ENCODE measurements at regions not wholly inside any gene's neighbourhood (a gene's known extent, or its start where the extent isn't known, plus 50 kb on each side); places are given as distances from the start of the nearest gene placed in this dataset.

- DNase-seq (ENCODE audit: low spot score) = peak; percentile 9
Measured at GRCh38 chr9:118059484-118060278, 355.5 kb downstream of the TLR4 start.

- no peak for DNase-seq (ENCODE audit: low spot score)
Measured at GRCh38 chr9:118083161-118083560, 379.0 kb downstream of the TLR4 start.

DNA sequence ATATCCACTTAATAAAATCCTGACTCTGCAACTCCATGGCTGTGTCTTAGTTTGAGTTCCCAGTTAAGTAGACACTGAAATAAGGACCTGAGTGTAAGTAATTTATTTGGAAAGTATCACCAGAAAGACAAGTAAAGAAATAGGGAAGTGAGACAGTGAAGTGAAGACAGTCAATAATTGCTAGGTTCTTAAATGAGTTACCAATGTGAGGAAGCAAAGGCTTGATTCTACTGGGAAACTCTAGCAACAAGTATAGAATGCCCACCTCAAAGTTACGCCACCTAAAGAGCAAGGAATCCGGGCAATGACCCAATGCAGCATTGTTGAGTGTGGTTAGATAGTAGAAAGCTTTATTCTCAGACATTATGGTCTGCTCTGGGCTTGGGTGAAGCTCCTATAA lies 383.9 kb downstream of the TLR4 start:
- no peak for DNase-seq (ENCODE audit: low spot score)

DNA sequence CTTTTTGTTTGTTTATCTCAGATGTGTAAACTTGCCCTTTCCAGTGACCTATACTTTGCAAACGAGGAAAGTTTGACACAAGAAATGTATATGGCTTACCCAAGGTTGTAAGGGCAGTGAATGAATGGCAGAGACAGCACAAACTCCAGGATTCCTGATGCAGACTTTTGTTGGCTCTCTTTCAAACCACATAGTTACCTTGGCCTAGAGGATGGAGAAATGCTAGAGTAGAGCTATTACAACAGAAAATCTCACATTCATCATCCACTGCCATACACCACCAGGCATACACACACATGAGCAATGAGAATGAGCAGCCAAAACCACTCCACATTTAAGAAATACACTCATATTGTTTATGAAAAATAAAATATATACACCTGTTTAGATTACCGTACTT lies 387.0 kb downstream of the TLR4 start:
- DNase-seq (ENCODE audit: low spot score) = no peak

DNA sequence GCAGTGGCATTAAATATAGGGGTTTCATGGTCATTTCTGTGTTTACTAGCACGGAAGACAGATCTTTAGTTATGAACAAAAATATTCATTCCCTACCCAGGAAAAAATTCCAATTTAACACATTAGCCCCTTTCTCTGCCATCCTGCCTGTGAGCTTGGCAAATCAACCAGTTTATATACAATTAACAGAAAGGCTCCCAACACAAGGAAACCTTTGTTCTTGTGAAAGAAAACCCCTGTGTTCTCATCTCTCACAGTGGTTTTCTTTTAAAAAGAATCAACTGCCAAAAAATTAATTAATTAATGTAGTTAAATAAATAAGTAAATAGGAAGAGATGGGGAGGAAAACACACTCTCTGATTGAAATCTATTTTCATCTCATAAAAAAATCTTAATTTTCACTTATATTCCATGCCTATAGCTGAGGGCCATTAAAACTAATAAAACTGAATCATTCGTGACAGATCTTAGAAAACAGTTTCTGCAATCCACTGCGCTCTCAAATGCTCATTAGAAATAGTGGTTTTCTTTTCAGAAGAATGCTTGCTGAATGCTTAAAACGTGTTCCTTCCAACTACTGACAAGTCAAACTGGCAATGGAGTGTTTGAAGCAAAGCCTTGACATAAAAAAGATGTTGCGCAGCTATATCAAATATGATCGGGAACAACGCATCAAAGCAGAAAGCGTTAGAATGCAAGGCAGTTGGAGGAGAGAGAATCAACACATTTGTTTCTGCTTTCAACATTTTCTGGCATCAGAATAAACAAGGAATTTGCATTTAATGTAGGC lies 387.7 kb downstream of the TLR4 start:
- DNase-seq (ENCODE audit: low spot score) = no peak

DNA sequence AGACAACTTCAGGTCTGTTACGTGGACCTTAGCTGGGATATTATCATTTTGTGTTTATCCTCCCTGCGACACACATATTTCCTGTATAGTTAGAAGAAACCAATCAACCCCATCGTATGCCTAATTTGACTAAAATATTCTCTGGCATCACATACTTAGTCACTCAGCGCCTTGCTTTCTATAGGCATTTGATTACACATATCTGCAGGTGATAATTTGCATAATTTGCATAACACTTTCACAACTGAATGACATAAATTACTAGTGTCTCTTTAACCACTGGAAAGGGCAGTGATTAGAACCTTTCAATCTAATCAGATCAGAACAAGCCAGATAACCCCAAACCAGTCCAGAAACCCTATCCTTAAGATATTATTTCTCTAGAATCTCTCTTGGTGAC lies 390.2 kb downstream of the TLR4 start:
- DNase-seq (ENCODE audit: low spot score) = no peak

- DNase-seq (ENCODE audit: low spot score) = no peak
Measured at GRCh38 chr9:118100529-118101419, 396.6 kb downstream of the TLR4 start.

DNA sequence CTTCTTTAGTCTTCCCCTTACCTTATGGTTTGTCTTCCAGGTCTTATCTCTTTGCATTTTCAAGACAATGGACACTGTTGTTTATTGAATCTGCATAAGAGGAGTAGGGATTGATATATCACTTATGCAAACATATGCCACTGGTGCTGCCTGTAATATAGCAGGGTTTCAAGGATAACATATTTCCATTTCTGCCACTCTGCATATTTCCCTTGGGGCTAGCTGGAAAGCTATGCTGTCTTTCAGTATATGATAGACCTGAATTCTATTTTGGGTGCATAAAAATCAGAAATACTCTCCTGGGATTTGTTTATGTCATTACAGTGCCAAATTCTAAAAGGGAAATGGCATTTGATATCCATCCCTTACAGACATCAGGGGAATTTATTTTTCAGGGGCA lies 400.2 kb downstream of the TLR4 start:
- no peak for DNase-seq (ENCODE audit: low spot score)

DNA sequence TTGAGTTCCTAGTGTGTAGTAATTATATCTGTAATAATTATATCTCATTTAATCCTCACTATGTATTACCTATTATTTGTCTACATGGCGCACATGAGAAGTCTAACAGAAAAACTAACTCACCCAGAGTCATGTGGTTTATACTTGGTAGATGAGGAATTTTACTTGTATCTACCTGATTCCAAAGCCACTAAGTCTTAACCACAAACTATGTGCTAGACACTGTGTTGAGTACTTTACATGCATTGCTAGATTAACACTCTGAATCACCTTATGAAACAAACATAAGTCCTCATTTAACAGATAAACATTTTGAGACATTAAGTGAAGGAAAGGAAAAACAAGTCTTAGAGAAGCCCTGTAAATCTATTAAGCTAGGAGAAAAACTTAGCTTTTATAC lies 404.8 kb downstream of the TLR4 start:
- no peak for DNase-seq (ENCODE audit: low spot score)

DNA sequence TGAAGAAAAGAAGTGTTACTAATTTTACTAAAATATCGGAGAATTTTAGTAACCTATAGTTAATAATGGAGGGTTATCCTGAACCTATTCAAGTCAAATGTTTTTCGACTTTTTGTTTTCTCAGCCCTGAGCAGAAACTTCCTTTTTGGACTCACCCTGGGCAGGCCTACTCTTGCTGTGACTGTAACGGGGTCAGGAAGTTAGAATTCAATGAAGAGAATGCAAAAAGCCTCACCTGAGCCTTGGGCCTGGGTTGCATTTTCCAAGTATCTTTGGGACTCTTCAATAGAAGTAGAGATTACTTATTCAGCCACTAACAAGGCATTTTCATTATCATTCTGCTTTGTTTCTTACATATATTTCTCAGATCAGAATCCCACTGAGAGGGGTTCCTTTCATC lies 405.3 kb downstream of the TLR4 start:
- no peak for DNase-seq (ENCODE audit: low spot score)

DNA sequence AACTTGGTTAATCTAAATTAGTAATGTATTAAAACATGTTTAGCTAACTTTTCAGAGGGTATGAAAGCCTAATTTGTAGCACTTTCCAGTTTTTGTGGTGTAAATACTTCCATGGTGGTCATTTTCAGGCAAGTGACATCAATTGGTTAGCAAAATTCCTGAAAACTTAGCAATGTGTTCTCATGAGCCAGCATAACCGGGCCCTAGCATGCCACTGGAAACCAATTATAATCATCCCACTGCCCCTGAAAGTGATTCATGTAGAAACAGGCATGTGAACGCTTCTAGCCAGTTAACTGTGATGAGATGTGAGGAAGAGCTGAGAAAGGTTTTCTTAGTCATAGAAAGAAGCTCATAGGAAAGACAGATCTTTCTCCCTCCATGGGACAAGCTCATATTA lies 417.2 kb downstream of the TLR4 start:
- no peak for DNase-seq (ENCODE audit: low spot score)

GRCh38 chr9:118128313-118128712 lies 424.1 kb downstream of the TLR4 start:
- no peak for DNase-seq (ENCODE audit: low spot score)

- no peak for DNase-seq (ENCODE audit: low spot score)
Measured at GRCh38 chr9:118129541-118129940, 425.3 kb downstream of the TLR4 start.

- DNase-seq (ENCODE audit: low spot score) = no peak
Measured at GRCh38 chr9:118148990-118149389, 444.8 kb downstream of the TLR4 start.

DNA sequence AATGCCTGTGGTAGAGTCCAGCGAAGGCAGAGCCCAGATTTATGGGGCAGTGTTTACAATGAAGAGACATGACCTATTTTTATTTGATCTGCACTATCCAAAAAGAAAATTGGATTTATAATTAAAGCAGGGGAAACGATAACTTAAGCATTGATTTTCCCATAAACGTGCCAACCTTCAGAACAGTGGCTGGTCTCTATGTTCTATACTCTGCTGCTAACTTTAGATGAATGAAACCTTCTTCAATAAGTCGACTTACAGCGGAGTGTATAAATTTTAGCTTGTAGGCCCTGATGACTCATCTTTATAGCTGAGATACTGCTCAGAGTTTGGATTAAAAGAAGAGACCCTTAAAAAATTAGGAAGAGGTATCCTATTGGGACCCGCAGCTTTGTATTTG lies 452.6 kb downstream of the TLR4 start:
- no peak for DNase-seq (ENCODE audit: low spot score)

- no peak for DNase-seq (ENCODE audit: low spot score)
Measured at GRCh38 chr9:118162716-118163115, 458.5 kb downstream of the TLR4 start.

- DNase-seq (ENCODE audit: low spot score) = no peak
Measured at GRCh38 chr9:118163751-118164150, 459.5 kb downstream of the TLR4 start.

GRCh38 chr9:118165451-118165850 lies 461.2 kb downstream of the TLR4 start:
- no peak for DNase-seq (ENCODE audit: low spot score)

DNA sequence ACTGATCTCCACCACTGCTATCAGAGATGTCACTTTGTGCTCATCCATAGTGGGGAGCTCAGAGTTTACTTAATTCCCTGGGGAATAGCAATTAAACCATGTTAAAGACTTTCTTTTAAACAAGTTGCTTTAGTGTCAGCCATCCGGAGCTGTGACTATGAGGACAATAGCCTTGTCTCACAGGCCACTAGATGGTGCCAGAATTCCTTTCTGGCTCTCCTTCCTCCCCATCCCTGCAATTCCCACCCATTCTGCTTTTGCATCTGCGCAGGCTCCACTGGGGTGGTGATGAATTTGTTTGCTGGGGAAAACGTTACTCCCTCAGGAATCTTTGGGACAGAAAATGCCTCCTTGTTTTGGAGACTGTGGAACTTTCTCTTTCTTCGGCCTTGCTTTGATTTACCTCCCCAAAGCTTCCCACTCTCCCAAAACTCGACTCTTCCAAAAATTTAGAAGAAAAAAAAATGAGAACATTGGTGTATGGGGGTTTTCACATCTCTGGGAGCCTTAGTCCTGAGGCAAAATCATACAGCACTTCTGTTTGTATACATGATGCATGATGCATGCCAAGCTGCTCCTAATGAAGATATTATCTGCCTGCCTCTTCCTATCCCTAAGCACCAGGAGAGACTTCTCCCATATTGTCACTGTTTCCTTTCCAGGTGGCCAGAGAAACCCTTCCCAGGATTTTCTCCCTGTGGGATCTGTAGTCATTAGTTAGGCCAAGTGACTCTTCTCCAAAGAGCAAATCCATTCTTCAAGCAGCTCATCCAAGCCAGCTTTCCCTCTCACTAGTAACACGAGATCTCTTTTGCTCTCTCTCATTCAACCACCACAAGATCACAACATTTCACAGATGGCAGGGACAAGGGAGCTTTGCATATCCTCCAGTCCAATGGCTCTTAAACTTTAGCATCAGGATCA lies 466.1 kb downstream of the TLR4 start:
- DNase-seq (ENCODE audit: low spot score) = peak; percentile 53

GRCh38 chr9:118177241-118177640 lies 473.0 kb downstream of the TLR4 start:
- DNase-seq (ENCODE audit: low spot score) = no peak

- DNase-seq (ENCODE audit: low spot score) = no peak
Measured at GRCh38 chr9:118183576-118183975, 479.4 kb downstream of the TLR4 start.

Measured in SW480 (cell line).